Astrocyte (in vitro differentiated cells and primary cell): ENCODE measurements at regions not wholly inside any gene's neighbourhood (a gene's known extent, or its start where the extent isn't known, plus 50 kb on each side); places are given as distances from the start of the nearest gene placed in this dataset.
A peak's percentile ranks its signal among the peaks of the same experiment; 100 is the strongest.

Experiments
- DNase-seq: peaks from one replicate; pipeline ENCODE4 v3.0.0-alpha.2; 2010; ENCODE audit warnings: low read depth
- FAIRE-seq: peaks from 2 replicates; lab custom pipeline; 2011; peaks lifted over from hg19 to GRCh38; lab: Jason Lieb, UNC
- H2AFZ ChIP-seq: 2 replicates; pipeline ENCODE4 v1.6.0; 2012; ENCODE audit warnings: low read depth, low read length, inconsistent platforms
- H3K27ac ChIP-seq: 2 replicates; pipeline ENCODE4 v1.5.1; 2011; ENCODE audit warnings: low read depth, low read length, inconsistent platforms
- H3K27me3 ChIP-seq: 2 replicates; pipeline ENCODE4 v1.6.0; 2011; ENCODE audit warnings: low read length, inconsistent platforms; ENCODE audit not compliant: insufficient read depth
- H3K36me3 ChIP-seq: 2 replicates; pipeline ENCODE4 v1.5.1; 2011; ENCODE audit warnings: low read length, inconsistent platforms; ENCODE audit not compliant: insufficient read depth
- H3K4me1 ChIP-seq: 2 replicates; pipeline ENCODE4 v1.5.1; 2011; ENCODE audit warnings: low read length, inconsistent platforms; ENCODE audit not compliant: insufficient read depth
- H3K4me2 ChIP-seq: 2 replicates; pipeline ENCODE4 v1.6.0; 2012; ENCODE audit warnings: low read length, inconsistent platforms
- H3K4me3 ChIP-seq: 2 replicates; pipeline ENCODE4 v1.5.1; 2011; ENCODE audit warnings: low read depth, mild to moderate bottlenecking, low read length, inconsistent platforms; ENCODE audit not compliant: insufficient read depth
- H3K79me2 ChIP-seq: 2 replicates; pipeline ENCODE4 v1.6.0; 2012; ENCODE audit warnings: mild to moderate bottlenecking, low read length, inconsistent platforms; ENCODE audit not compliant: insufficient read depth
- H3K9ac ChIP-seq: 2 replicates; pipeline ENCODE4 v1.6.0; 2012; ENCODE audit warnings: mild to moderate bottlenecking, low read length, inconsistent platforms
- H3K9me3 ChIP-seq: 2 replicates; pipeline ENCODE4 v1.5.1; 2012; ENCODE audit warnings: low read depth, mild to moderate bottlenecking, low read length, inconsistent platforms; ENCODE audit not compliant: insufficient read depth
- H4K20me1 ChIP-seq: 2 replicates; pipeline ENCODE4 v1.6.0; 2012; ENCODE audit warnings: low read length, inconsistent platforms; ENCODE audit not compliant: insufficient read depth
- H3K27ac Mint-ChIP-seq: one replicate; pipeline ENCODE4 v1.8.0; 2021; ENCODE audit warnings: mild to moderate bottlenecking, mixed read lengths; ENCODE audit not compliant: unreplicated experiment
- H3K27me3 Mint-ChIP-seq: one replicate; pipeline ENCODE4 v1.8.0; 2021; ENCODE audit warnings: low read depth, mixed read lengths; ENCODE audit not compliant: unreplicated experiment
- H3K36me3 Mint-ChIP-seq: one replicate; pipeline ENCODE4 v1.8.0; 2021; ENCODE audit warnings: low read depth, mixed read lengths; ENCODE audit not compliant: unreplicated experiment
- H3K4me1 Mint-ChIP-seq: one replicate; pipeline ENCODE4 v1.8.0; 2021; ENCODE audit warnings: low read depth, mixed read lengths; ENCODE audit not compliant: unreplicated experiment
- H3K4me3 Mint-ChIP-seq: one replicate; pipeline ENCODE4 v1.8.0; 2021; ENCODE audit warnings: mild to moderate bottlenecking, moderate library complexity, mixed read lengths; ENCODE audit not compliant: unreplicated experiment
- H3K9me3 Mint-ChIP-seq: one replicate; pipeline ENCODE4 v1.8.0; 2021; ENCODE audit warnings: mild to moderate bottlenecking, mixed read lengths; ENCODE audit not compliant: unreplicated experiment
- CTCF ChIP-seq: IDR thresholded peaks from 2 replicates; pipeline ENCODE4 v1.5.1; 2011; ENCODE audit warnings: low read depth, mild to moderate bottlenecking, inconsistent platforms, low read length, moderate library complexity; ENCODE audit not compliant: insufficient read depth
- EZH2 ChIP-seq: IDR thresholded peaks from 2 replicates; pipeline ENCODE4 v1.6.1; 2012; ENCODE audit warnings: mild to moderate bottlenecking, low read length, inconsistent platforms; ENCODE audit not compliant: insufficient read depth

- H2AFZ ChIP-seq, result no peak overlapping the region
- H3K79me2 ChIP-seq, result no peaks in the 10 kb centered on the region
- no peaks in the 10 kb centered on the region for H4K20me1 ChIP-seq
- peaks cover 17% of the 10 kb centered on the region for H3K9me3 Mint-ChIP-seq
- peak overlapping the region; percentile 8 for H3K27ac Mint-ChIP-seq
- no peak overlapping the region for H3K4me3 ChIP-seq
- H3K4me1 Mint-ChIP-seq, result peaks cover 7% of the 10 kb centered on the region
- TF ChIP-seq EZH2, result no peak
- FAIRE-seq (no peak), DNase-seq (peak; percentile 0)
- no peak overlapping the region for H3K9ac ChIP-seq
- no peaks in the 10 kb centered on the region for H3K36me3 ChIP-seq
- no peaks in the 10 kb centered on the region for H3K27me3 Mint-ChIP-seq
- peak overlapping the region; percentile 14 for H3K27ac ChIP-seq
- H3K27me3 ChIP-seq, result no peaks in the 10 kb centered on the region
- H3K4me2 ChIP-seq, result no peak overlapping the region
- peaks cover 5% of the 10 kb centered on the region for H3K36me3 Mint-ChIP-seq
- H3K4me1 ChIP-seq, result no peaks in the 10 kb centered on the region
- no peak overlapping the region for H3K4me3 Mint-ChIP-seq
- peaks cover 2% of the 10 kb centered on the region for H3K9me3 ChIP-seq
Observed at GRCh38 chr6:66553441-66553840, 846.4 kb upstream of the EYS start.

- H3K27ac Mint-ChIP-seq, result no peak overlapping the region
- H3K79me2 ChIP-seq, result no peaks in the 10 kb centered on the region
- H3K4me1 ChIP-seq, result no peaks in the 10 kb centered on the region
- no peaks in the 10 kb centered on the region for H3K9me3 ChIP-seq
- H3K36me3 ChIP-seq, result no peaks in the 10 kb centered on the region
- no peaks in the 10 kb centered on the region for H4K20me1 ChIP-seq
- H3K27ac ChIP-seq, result no peak overlapping the region
- H3K4me3 Mint-ChIP-seq, result no peak overlapping the region
- no peaks in the 10 kb centered on the region for H3K4me1 Mint-ChIP-seq
- H3K27me3 Mint-ChIP-seq, result no peaks in the 10 kb centered on the region
- DNase-seq (no peak), FAIRE-seq (no peak)
- H3K36me3 Mint-ChIP-seq, result no peaks in the 10 kb centered on the region
- no peak overlapping the region for H3K9ac ChIP-seq
- H3K4me3 ChIP-seq, result no peak overlapping the region
- no peak for TF ChIP-seq EZH2
- no peak for TF ChIP-seq CTCF
- peaks cover 10% of the 10 kb centered on the region for H3K9me3 Mint-ChIP-seq
- no peak overlapping the region for H3K4me2 ChIP-seq
- H3K27me3 ChIP-seq, result no peaks in the 10 kb centered on the region
- no peak overlapping the region for H2AFZ ChIP-seq
Observed at GRCh38 chr6:66538551-66539135, 831.6 kb upstream of the EYS start.

GRCh38 chr6:66533921-66534404 lies 826.9 kb upstream of the EYS start:
- no peaks in the 10 kb centered on the region for H3K36me3 Mint-ChIP-seq

More at GRCh38 chr6:66533921-66534404, 826.9 kb upstream of the EYS start:
- Mint-ChIP-seq H3K27ac (no peak overlapping the region), H3K9me3 (no peaks in the 10 kb centered on the region), H3K4me1 (no peaks in the 10 kb centered on the region), H3K4me3 (no peak overlapping the region), H3K27me3 (no peaks in the 10 kb centered on the region)
- Histone ChIP-seq H3K36me3 (no peaks in the 10 kb centered on the region), H3K9me3 (no peaks in the 10 kb centered on the region), H3K4me2 (no peak overlapping the region), H3K4me3 (no peak overlapping the region), H3K27ac (no peak overlapping the region), H3K4me1 (no peaks in the 10 kb centered on the region), H3K27me3 (no peaks in the 10 kb centered on the region), H2AFZ (no peak overlapping the region), H4K20me1 (no peaks in the 10 kb centered on the region), H3K79me2 (no peaks in the 10 kb centered on the region), H3K9ac (no peak overlapping the region)
- DNase-seq (no peak), FAIRE-seq (no peak)
- no peak for TF ChIP-seq CTCF
